CD1c-positive myeloid dendritic cell (primary cell): ENCODE measurements at regions not wholly inside any gene's neighbourhood (a gene's known extent, or its start where the extent isn't known, plus 50 kb on each side); places are given as distances from the start of the nearest gene placed in this dataset.

Experiments
- DNase-seq: peaks from one replicate; pipeline ENCODE4 v3.0.0-alpha.2; 2016; ENCODE audit errors: extremely low spot score

DNA sequence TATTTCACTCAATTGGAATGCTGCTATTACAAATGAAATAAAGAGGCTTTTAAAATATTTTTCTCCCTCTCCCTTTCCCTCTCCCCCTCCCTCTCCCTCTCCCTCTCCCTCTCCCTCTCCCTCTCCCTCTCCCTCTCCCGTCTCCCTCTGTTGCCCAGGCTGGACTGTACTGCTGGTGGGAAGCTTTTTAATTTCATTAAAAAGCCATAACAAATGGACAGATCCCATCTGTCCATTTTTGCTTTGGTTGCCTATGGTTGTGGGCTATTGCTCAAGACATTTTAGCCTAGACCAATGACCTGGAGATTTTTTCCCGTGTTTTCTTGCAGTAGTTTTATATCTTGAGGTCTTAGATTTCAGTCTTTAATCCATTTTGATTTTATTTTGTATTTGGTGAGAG, 107.2 kb upstream of the LRRC3B start:
- no peak for DNase-seq

DNA sequence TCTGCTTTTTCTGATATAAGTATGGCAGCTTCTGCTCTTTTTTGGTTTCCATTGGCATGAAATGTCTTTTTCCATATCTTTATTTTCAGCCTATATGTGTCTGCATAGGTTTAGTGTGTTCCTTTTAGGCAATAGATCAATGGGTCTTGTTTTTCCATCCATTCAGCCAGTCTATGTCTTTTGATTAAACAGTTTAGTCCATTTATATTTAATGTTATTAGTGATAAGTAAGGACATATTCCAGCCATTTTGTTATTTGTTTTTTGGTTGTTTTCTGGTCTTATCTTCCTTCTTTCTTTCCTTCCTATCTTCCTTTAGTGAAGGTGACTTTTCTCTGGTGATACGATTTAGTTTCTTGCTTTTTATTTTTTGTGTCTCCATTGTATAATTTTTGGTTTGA, 101.3 kb upstream of the LRRC3B start:
- DNase-seq: no peak

DNA sequence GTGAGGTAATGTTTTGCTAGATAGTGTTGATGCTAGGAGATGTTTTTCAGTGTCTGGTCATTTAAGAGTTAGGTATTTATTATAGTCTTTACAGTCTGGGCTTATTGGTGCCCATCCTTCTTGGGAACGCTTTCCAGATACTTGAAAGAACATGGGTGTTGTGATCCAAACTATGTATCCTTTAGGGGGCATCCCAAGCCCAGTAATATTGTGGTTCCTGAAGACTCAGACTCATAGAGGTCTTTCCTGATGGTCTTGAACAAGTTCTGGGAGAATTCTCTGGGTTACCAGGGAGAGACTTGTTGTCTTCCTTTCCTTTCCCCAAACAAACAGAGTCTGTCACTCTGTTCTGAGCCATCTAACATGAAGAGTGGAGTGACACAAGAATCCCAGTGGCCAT, 99.7 kb upstream of the LRRC3B start:
- no peak for DNase-seq

DNA sequence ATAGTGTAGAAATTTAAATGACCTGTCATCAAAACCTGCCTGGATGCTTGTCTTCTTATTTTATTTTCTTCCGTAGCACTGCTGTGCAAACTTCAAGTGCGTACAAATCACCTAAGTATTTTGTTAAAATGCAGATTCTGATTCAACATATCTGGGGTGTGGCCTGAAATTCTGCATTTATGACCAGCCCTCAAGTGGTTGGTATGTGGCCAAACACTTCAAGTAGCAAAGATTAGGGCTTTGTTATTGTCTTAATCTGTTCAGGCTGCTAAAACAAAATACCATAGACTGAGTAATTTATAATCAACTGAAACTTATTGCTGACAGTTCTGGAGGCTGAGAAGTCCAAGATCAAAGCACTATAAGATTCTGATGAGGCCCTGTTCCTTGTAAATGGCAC, 97.6 kb upstream of the LRRC3B start:
- DNase-seq: no peak

DNA sequence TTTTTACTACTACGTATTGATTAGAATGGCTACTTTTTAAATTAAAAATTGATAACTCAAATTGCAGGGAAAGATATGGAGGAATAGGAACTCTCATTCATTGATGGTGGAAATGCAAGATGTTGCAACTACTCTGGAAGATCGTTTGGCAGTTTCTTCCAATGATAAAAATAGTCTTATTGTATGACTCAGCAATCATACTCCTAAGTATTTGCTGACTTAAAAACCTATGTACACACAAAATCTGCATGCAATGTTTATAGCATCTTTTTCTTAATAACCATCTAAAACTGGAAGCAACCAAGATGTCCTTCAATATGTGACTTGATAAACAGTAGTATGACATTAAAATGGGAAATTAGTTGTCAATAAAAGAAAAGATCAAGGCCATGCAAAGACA, 87.4 kb upstream of the LRRC3B start:
- DNase-seq: no peak

DNA sequence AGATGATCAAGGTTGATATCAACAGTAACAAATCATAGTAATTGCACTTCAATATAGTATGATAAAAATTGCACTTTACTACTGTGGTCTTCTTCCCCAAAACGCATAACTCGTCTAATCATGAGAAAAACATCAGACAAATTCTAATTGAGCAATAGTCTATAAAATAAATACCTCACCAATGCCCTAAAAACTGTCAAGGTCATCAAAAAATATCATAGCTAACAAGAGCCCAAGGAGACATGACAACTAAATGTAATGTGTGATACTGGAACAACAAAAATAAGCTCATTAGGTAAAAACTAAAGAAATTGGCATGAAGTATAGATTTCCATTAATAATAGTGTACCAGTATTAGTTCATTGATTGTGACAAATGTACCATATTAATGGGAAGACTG, 85.6 kb upstream of the LRRC3B start:
- DNase-seq: no peak

DNA sequence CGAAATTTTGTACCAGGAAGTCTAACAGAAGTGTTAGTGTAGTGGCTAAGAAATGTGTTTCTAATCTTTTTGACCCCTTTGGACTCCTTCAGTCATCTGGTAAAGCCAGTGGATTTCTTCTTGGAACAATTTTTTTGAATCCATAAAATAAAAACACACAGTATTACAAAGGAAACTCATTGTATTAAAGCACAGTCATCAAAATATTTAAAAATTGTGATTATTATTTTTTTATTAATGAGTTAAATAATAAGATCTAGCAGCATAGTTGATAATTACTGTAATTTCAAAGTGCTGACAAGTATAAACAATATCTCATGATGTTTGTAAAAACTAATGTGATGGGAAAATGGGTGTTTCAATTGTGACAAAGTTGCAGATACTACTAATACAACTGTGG, 72.2 kb upstream of the LRRC3B start:
- DNase-seq: no peak

DNA sequence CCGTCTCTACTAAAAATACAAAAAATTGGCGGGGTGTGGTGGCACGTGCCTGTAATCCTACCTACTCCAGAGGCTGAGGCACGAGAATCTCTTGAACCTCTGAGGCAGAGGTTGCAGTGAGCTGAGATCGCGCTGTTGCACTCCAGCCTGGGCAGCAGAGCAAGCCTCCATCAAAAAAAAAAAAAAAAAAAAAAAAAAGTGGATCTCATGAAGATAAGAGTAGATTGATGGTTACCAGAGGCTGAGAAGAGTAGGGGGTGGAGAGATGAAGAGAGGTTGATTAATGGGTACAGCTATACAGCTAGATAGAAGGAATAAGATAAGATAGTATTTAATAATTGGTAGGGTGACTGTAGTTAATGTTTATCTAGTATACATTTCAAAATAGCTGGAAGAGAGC, 65.9 kb upstream of the LRRC3B start:
- DNase-seq: no peak

DNA sequence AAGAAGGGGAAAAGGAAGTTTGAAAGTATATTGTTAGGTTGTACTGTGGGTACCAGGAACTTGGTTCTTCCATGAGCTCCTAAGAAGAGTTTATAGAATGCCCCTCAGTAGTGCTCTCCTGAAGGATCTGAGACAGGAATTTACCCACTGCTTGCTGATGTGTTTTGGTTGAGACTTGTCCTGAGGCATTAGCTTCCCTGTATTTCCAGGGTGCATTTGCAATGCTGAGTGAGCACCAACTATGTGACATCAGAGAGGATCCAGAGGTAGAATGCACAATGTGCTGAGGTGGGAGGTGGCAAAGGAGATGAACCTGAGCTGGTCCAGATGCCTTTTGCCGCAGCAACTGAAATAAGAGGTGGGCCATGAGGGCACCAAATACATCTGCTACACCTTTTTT, 64.3 kb upstream of the LRRC3B start:
- no peak for DNase-seq

DNA sequence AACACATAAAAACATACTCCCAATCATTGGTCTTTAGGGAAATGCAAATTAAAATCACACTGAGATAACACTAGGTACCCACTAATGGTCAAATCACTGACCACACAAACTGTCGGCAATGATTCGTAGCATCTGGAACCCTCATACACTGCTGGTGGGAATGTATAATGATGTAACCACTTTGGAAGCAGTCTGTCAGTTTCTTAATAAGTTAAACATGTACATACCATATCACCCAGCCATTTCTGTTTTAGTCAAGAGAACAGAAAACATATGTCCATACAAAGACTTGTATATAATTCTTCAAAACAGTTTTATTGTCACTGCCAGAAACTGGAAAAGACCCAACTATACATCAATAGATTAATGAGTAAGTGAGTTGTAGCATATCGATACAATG, 63.3 kb upstream of the LRRC3B start:
- no peak for DNase-seq

DNA sequence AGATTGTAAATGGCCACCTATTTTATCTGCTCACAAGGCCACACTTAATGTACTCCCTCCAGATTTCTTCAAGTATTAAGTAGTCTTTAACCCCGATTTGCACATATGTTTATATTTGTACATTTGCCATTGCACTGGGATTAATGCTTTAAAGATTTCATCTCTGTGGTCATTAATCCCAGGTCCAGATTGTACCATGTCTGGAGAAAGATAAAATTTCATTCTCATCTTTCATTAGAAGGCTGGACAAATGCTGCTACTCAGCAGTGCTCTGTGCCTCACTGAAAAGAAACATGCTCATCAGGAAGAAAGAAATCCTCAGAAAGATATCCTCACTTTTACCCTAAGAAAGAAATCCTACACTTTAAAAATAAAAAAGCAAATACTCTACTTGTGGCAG, 62.5 kb upstream of the LRRC3B start:
- DNase-seq: no peak

DNA sequence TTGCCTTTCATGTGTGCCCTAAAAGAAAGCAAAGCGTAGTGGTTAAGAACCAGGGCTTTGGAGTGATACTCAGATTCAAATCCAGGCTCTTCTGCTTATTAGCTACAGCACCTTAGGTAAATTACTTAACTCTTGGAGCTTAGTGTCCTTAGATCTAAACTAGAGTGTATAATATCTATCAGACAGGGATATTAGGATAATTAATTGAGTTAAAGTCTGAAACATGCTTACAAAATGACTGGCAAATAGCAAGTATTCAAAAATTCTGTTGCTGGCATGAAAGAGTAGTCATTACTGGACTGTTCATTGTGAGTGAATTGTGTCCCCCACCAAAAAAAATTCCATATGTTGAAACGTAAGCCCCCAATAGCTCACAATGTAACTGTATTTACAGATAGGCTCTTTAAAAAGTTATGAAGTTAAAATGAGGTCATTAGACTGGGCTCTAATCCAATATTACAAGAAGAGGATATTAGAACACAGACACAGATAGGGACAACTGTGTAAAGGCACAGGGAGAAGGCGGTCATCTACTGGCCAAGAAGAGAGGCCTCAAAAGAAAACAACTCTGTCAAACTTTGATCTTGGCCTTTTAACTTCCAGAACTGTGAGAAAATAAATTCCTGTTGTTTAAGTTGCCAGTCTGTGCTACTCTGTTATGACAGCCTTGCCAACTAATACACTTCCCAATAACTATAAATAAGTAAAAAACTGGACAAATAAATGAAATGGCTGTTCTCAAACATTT, 60.4 kb upstream of the LRRC3B start:
- DNase-seq: no peak
